ENCODE measurements at regions not wholly inside any gene's neighbourhood (a gene's known extent, or its start where the extent isn't known, plus 50 kb on each side); places are given as distances from the start of the nearest gene placed in this dataset.
"Not testable (repeated sequence)": the region's sequence is repeated elsewhere in the genome, so short reads cannot be mapped to it uniquely, and the experiment has no call there.

DNA sequence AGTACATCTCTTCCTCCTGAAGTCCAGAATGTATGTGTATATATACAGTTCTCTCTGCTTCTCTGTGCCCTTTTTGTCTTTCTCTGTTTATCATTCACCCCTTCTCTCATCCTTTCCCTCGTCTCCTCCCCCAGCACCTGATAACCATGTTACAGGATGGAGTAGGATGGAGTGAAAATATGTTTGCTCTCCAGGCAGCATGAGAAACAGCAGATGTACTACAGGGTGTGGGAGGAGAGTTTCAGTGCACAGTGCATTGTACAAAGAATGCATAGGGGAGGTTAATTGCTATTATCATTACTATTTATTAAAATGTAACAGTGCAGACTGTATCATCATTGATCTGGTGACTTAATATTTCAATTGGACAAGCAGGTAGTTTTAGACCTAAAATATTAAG lies 104.5 kb downstream of the MFAP3L start:
- TF ChIP-seq, protein P1, sequence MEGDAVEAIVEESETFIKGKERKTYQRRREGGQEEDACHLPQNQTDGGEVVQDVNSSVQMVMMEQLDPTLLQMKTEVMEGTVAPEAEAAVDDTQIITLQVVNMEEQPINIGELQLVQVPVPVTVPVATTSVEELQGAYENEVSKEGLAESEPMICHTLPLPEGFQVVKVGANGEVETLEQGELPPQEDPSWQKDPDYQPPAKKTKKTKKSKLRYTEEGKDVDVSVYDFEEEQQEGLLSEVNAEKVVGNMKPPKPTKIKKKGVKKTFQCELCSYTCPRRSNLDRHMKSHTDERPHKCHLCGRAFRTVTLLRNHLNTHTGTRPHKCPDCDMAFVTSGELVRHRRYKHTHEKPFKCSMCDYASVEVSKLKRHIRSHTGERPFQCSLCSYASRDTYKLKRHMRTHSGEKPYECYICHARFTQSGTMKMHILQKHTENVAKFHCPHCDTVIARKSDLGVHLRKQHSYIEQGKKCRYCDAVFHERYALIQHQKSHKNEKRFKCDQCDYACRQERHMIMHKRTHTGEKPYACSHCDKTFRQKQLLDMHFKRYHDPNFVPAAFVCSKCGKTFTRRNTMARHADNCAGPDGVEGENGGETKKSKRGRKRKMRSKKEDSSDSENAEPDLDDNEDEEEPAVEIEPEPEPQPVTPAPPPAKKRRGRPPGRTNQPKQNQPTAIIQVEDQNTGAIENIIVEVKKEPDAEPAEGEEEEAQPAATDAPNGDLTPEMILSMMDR (IDR thresholded peaks at IDR 0.05; ENCODE audit: insufficient read depth, low read depth, low read length), result no peak
- DNase-seq (ENCODE audit: low read depth), result no peak
- H3K4me3 ChIP-seq (ENCODE audit: low read depth, low read length), result no peak overlapping the region

DNA sequence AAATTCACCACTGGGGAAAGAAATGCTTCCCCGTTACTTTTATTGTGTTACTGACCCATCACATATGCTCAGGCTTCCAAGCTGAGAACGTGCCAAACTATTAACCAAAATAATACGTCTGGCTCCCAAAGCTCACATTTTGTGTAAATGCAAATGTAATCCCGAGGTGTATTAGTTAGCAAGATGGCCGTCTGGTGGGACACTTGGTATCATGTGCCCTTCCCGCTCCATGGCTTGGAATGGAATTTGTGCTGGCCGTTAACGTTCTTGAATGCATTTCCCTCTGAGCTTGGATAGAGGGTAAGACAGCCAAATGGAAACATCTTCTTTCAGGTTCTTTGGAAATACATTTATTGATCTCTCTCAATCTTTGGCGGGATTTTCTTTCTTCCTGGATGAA lies 105.0 kb downstream of the MFAP3L start:
- no peak overlapping the region for H3K4me3 ChIP-seq (ENCODE audit: low read depth, low read length)
- TF ChIP-seq, protein P1 (IDR thresholded peaks at IDR 0.05; ENCODE audit: insufficient read depth, low read depth, low read length), result no peak
- no peak for DNase-seq (ENCODE audit: low read depth)

GRCh38 chr4:169919194-169920124 lies 106.7 kb downstream of the MFAP3L start:
- H3K4me3 ChIP-seq (ENCODE audit: low read depth, low read length); DNase-seq (ENCODE audit: low read depth): not testable (repeated sequence)

DNA sequence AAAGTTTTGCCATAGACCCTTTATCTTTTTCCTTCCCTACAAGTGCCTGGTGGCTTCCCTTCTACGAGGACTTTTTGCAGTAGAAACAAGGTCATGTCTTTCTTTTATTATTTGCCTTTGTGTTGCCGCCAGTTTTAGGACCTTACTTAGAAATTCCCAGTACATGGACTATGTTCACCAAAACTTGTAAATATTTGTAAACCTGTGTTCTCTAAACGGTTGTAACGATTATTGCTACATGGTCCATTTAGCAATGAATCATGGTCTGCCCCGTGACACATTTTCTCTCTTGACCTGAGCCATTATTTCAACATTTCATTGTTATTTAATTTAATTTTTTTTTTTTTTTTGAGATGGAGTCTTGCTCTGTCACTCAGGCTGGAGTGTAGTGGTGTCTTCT lies 110.7 kb downstream of the MFAP3L start:
- TF ChIP-seq, protein P1 (IDR thresholded peaks at IDR 0.05; ENCODE audit: insufficient read depth, low read depth, low read length), result no peak
- no peak for DNase-seq (ENCODE audit: low read depth)

DNA sequence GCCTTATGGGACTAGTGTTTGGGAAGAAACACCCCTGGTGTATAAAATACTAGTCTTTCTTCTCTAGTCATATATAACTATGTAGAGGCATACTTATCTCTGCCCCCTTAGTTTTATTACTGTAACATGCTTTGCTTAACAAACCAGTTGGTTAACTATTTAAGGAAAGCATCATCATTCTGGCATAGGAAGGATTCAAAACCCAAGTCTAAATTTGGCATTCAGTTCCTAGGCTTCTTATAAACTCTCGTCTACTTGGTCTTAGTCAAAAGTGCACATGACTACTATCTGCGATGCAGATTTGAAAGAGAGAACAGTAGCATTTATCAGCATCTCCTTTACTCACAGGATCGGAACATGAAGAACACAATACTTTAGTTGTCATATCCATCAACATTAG lies 111.3 kb downstream of the MFAP3L start:
- TF ChIP-seq, protein P1 (IDR thresholded peaks at IDR 0.05; ENCODE audit: insufficient read depth, low read depth, low read length), result no peak
- H3K4me3 ChIP-seq (ENCODE audit: low read depth, low read length), result no peak overlapping the region
- no peak for DNase-seq (ENCODE audit: low read depth)

More for the DNA sequence above, 110.7 kb downstream of the MFAP3L start:
- no peak overlapping the region for H3K4me3 ChIP-seq (ENCODE audit: low read depth, low read length)

DNA sequence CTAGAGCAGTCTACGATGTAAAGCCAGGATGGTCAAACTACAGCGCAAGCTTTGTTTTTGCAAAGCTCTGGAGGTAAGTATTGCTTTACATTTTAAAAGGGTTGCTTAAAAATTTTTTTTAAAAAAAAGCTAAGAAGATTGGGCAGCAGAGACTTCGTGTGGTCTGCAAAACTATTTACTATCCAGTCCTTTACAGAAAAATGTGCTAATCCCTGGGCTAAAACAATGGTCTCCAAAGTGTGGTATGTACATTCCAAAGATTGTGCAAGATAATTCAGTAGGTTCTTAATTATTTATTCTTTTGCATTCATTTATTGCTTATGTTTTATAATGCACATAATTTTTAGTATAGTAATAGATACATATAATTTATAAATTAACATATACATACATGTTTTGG lies 113.2 kb downstream of the MFAP3L start:
- no peak for DNase-seq (ENCODE audit: low read depth)
- H3K4me3 ChIP-seq (ENCODE audit: low read depth, low read length), result no peak overlapping the region
- TF ChIP-seq, protein P1 (IDR thresholded peaks at IDR 0.05; ENCODE audit: insufficient read depth, low read depth, low read length), result no peak

GRCh38 chr4:169909897-169910296 lies 116.3 kb downstream of the MFAP3L start:
- TF ChIP-seq, protein P1 (IDR thresholded peaks at IDR 0.05; ENCODE audit: insufficient read depth, low read depth, low read length), result no peak
- DNase-seq (ENCODE audit: low read depth), result no peak

More at GRCh38 chr4:169909897-169910296, 116.3 kb downstream of the MFAP3L start:
- H3K4me3 ChIP-seq (ENCODE audit: low read depth, low read length), result no peak overlapping the region

All from fibroblast of villous mesenchyme (primary cell).